T-helper 2 cell treated with Interferon-gamma antibody and Interleukin-4, amounts not matched to agents 5 μg/mL and 100 μg/mL, for 36 hours (primary cell): ENCODE measurements at regions not wholly inside any gene's neighbourhood (a gene's known extent, or its start where the extent isn't known, plus 50 kb on each side); places are given as distances from the start of the nearest gene placed in this dataset.
A peak's percentile ranks its signal among the peaks of the same experiment; 100 is the strongest.

Source experiments
- DNase-seq: peaks from one replicate; pipeline ENCODE4 v3.0.0; 2021; ENCODE audit warnings: low spot score
- H3K27ac Mint-ChIP-seq: one replicate; pipeline ENCODE4 v1.8.0; 2021; ENCODE audit warnings: mild to moderate bottlenecking, mixed read lengths
- H3K27me3 Mint-ChIP-seq: one replicate; pipeline ENCODE4 v1.8.0; 2021; ENCODE audit warnings: low read depth, mixed read lengths
- H3K36me3 Mint-ChIP-seq: one replicate; pipeline ENCODE4 v1.8.0; 2021; ENCODE audit warnings: low read depth, mixed read lengths
- H3K4me1 Mint-ChIP-seq: one replicate; pipeline ENCODE4 v1.8.0; 2021; ENCODE audit warnings: low read depth, mixed read lengths
- H3K4me3 Mint-ChIP-seq: one replicate; pipeline ENCODE4 v1.8.0; 2022; ENCODE audit warnings: mild to moderate bottlenecking, moderate library complexity, mixed read lengths
- H3K9me3 Mint-ChIP-seq: one replicate; pipeline ENCODE4 v1.8.0; 2021; ENCODE audit warnings: mixed read lengths

GRCh38 chr4:3360777-3361176 is 68.0 kb downstream of the RGS12 start:
- peaks cover 13% of the 10 kb centered on the region for H3K27me3 Mint-ChIP-seq
- DNase-seq, result no peak
- peaks cover 4% of the 10 kb centered on the region for H3K4me1 Mint-ChIP-seq
- no peak overlapping the region for H3K27ac Mint-ChIP-seq
- H3K4me3 Mint-ChIP-seq, result no peak overlapping the region
- H3K9me3 Mint-ChIP-seq, result no peaks in the 10 kb centered on the region
- no peaks in the 10 kb centered on the region for H3K36me3 Mint-ChIP-seq

- Mint-ChIP-seq H3K9me3 (no peaks in the 10 kb centered on the region), H3K4me3 (no peak overlapping the region), H3K36me3 (no peaks in the 10 kb centered on the region), H3K4me1 (peaks cover 4% of the 10 kb centered on the region), H3K27me3 (peaks cover 13% of the 10 kb centered on the region), H3K27ac (no peak overlapping the region)
- no peak for DNase-seq
These were observed 68.6 kb downstream of the RGS12 start for GRCh38 chr4:3361406-3361805.

GRCh38 chr4:3361896-3362295 is 69.1 kb downstream of the RGS12 start:
- Mint-ChIP-seq H3K27ac (no peak overlapping the region), H3K9me3 (no peaks in the 10 kb centered on the region), H3K36me3 (no peaks in the 10 kb centered on the region), H3K4me1 (peaks cover 4% of the 10 kb centered on the region), H3K4me3 (no peak overlapping the region), H3K27me3 (peaks cover 13% of the 10 kb centered on the region)
- no peak for DNase-seq

- Mint-ChIP-seq H3K36me3 (no peaks in the 10 kb centered on the region), H3K27me3 (peaks cover 9% of the 10 kb centered on the region), H3K4me1 (peaks cover 4% of the 10 kb centered on the region), H3K27ac (no peak overlapping the region), H3K4me3 (no peak overlapping the region), H3K9me3 (no peaks in the 10 kb centered on the region)
- no peak for DNase-seq
These were observed 69.8 kb downstream of the RGS12 start for GRCh38 chr4:3362431-3363287.

GRCh38 chr4:3363411-3364141 is 70.8 kb downstream of the RGS12 start:
- no peak for DNase-seq

GRCh38 chr4:3364199-3364598 is 71.4 kb downstream of the RGS12 start:
- no peaks in the 10 kb centered on the region for H3K36me3 Mint-ChIP-seq
- H3K9me3 Mint-ChIP-seq, result no peaks in the 10 kb centered on the region
- no peak overlapping the region for H3K27ac Mint-ChIP-seq
- no peak overlapping the region for H3K4me3 Mint-ChIP-seq
- DNase-seq, result no peak
- H3K4me1 Mint-ChIP-seq, result peaks cover 14% of the 10 kb centered on the region
- H3K27me3 Mint-ChIP-seq, result peaks cover 16% of the 10 kb centered on the region

More at GRCh38 chr4:3363411-3364141, 70.8 kb downstream of the RGS12 start:
- no peak overlapping the region for H3K4me3 Mint-ChIP-seq
- H3K27me3 Mint-ChIP-seq, result peaks cover 12% of the 10 kb centered on the region
- H3K36me3 Mint-ChIP-seq, result no peaks in the 10 kb centered on the region
- H3K27ac Mint-ChIP-seq, result no peak overlapping the region
- H3K4me1 Mint-ChIP-seq, result peaks cover 8% of the 10 kb centered on the region
- H3K9me3 Mint-ChIP-seq, result no peaks in the 10 kb centered on the region

GRCh38 chr4:3364634-3365314 is 72.0 kb downstream of the RGS12 start:
- no peaks in the 10 kb centered on the region for H3K9me3 Mint-ChIP-seq
- DNase-seq, result no peak

GRCh38 chr4:3365326-3365725 is 72.5 kb downstream of the RGS12 start:
- no peak for DNase-seq
- Mint-ChIP-seq H3K9me3 (no peaks in the 10 kb centered on the region), H3K27ac (no peak overlapping the region), H3K4me1 (peaks cover 20% of the 10 kb centered on the region), H3K4me3 (no peak overlapping the region), H3K36me3 (no peaks in the 10 kb centered on the region), H3K27me3 (peaks cover 24% of the 10 kb centered on the region)

More at GRCh38 chr4:3364634-3365314, 72.0 kb downstream of the RGS12 start:
- H3K4me1 Mint-ChIP-seq, result peaks cover 18% of the 10 kb centered on the region
- H3K36me3 Mint-ChIP-seq, result no peaks in the 10 kb centered on the region
- peaks cover 22% of the 10 kb centered on the region for H3K27me3 Mint-ChIP-seq
- H3K4me3 Mint-ChIP-seq, result no peak overlapping the region
- H3K27ac Mint-ChIP-seq, result no peak overlapping the region

GRCh38 chr4:3365871-3366842 is 73.3 kb downstream of the RGS12 start:
- Mint-ChIP-seq H3K36me3 (no peaks in the 10 kb centered on the region), H3K4me1 (peaks cover 20% of the 10 kb centered on the region), H3K9me3 (no peaks in the 10 kb centered on the region), H3K27ac (no peak overlapping the region), H3K27me3 (peaks cover 28% of the 10 kb centered on the region), H3K4me3 (no peak overlapping the region)
- no peak for DNase-seq

GRCh38 chr4:3366893-3367775 is 74.3 kb downstream of the RGS12 start:
- Mint-ChIP-seq H3K9me3 (no peaks in the 10 kb centered on the region), H3K36me3 (no peaks in the 10 kb centered on the region), H3K4me3 (no peak overlapping the region), H3K4me1 (peaks cover 20% of the 10 kb centered on the region), H3K27ac (no peak overlapping the region), H3K27me3 (peaks cover 35% of the 10 kb centered on the region)
- DNase-seq, result no peak

GRCh38 chr4:3367866-3368265 is 73.9 kb upstream of the HGFAC start:
- no peak for DNase-seq
- Mint-ChIP-seq H3K9me3 (no peaks in the 10 kb centered on the region), H3K4me1 (peaks cover 24% of the 10 kb centered on the region), H3K27me3 (peaks cover 30% of the 10 kb centered on the region), H3K36me3 (no peaks in the 10 kb centered on the region), H3K27ac (no peak overlapping the region), H3K4me3 (no peak overlapping the region)

GRCh38 chr4:3368334-3368733 is 73.4 kb upstream of the HGFAC start:
- Mint-ChIP-seq H3K36me3 (no peaks in the 10 kb centered on the region), H3K4me3 (peak overlapping the region; percentile 21), H3K9me3 (no peaks in the 10 kb centered on the region), H3K27ac (no peak overlapping the region), H3K4me1 (peaks cover 24% of the 10 kb centered on the region), H3K27me3 (peaks cover 30% of the 10 kb centered on the region)
- no peak for DNase-seq
